KBM-7 (cell line): ENCODE measurements at regions not wholly inside any gene's neighbourhood (a gene's known extent, or its start where the extent isn't known, plus 50 kb on each side); places are given as distances from the start of the nearest gene placed in this dataset.

Experiments
- DNase-seq: peaks from one replicate; pipeline ENCODE4 v3.0.0-alpha.2; 2015
- in situ Hi-C: fragments of 300-500 bp; cut with MboI; formaldehyde crosslinking; loops from 2 replicates; pipeline ENCODE4 v1.14.3; 2020; ENCODE audit warnings: low sequenced_read_pairs, low pct_unique_long_range_greater_than_20kb, mixed read lengths

GRCh38 chr5:97874491-97874890 lies 691.4 kb upstream of the RIOK2 start:
- in situ Hi-C loops, result no loop called here
- DNase-seq, result no peak

GRCh38 chr5:97876272-97876671 lies 693.2 kb upstream of the RIOK2 start:
- no peak for DNase-seq
- in situ Hi-C loops, result no loop called here

DNA sequence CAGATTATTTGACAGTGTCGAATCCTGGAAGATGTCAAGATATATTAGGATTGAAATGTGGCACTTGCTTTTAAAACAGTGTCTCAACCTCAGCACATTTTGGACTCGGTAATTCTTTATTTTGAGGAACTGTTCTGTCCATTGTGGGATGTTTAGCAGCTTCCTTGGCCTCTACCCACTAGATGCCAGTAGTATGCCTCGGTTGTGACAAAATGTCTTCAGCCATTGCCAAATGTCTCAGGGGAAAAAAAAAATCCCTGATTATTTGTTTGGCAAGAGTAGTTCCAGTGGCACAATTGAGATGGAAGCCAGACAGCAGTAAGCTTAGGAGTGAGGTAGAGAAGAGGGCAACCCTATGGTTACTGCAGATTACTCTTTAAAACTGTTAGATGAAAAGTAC lies 694.5 kb upstream of the RIOK2 start:
- DNase-seq, result no peak
- in situ Hi-C loops, result no loop called here

- no peak for DNase-seq
Measured at GRCh38 chr5:97888439-97888838, 705.4 kb upstream of the RIOK2 start.

DNA sequence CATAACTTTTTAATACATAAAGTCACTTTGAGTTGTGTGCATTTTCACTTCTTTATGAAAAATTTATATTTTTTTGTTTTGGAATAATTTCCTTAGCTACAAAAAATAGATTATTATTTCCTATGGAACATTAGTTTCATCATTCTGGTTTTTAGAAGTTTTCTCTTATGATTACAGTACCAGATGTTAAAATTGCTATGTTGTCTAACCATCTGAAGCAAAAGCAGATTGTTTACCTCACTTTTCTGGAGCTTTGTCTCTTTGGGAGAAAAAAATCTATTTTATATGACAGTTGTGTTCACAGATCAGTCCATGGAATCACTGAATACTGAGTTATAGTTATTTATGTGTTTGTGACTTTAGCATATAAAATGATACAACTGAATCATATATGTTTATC lies 708.9 kb upstream of the RIOK2 start:
- DNase-seq, result no peak
- in situ Hi-C loops, result no loop called here

More at GRCh38 chr5:97888439-97888838, 705.4 kb upstream of the RIOK2 start:
- in situ Hi-C loops, result no loop called here

DNA sequence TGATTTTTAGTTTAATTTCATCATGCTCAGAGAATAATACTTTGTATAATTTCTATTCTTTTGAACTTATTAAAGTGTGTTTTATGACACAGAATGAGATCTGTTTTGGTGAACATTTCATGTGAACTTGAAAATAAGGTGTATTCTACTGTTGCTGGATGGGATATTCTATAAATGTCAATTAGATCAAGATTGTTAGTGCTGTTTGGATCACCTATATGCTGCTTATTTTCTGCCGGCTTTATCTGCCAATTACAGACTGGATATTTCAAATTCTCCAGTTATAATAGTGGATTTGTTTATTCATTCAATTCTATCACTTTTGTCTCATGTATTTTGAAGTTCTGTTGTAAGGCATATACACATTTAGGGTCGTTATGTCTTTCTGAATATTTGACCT lies 720.7 kb upstream of the RIOK2 start:
- in situ Hi-C loops, result no loop called here
- no peak for DNase-seq

DNA sequence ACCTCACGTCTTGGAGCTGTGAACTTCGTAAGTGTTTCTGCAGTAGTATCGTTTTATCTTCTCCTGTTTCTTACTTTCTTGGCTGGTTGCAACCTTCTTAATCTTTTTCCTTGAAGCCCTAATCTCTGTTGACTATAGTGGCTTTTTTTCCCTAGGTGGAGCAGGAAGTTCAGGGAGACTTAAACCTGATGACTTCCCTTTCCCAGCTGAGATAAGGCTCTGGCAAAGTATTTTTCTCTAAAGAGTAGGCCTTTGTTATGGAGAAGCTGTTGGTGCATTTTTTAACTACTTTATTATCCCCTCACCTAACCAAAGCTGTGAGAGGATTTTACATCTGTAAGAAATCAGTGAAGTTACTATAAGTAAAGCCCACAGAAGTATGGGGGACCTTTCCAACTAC lies 723.1 kb upstream of the RIOK2 start:
- DNase-seq, result no peak
- in situ Hi-C loops, result no loop called here

GRCh38 chr5:97907646-97908400 lies 724.8 kb upstream of the RIOK2 start:
- in situ Hi-C loops, result no loop called here

DNA sequence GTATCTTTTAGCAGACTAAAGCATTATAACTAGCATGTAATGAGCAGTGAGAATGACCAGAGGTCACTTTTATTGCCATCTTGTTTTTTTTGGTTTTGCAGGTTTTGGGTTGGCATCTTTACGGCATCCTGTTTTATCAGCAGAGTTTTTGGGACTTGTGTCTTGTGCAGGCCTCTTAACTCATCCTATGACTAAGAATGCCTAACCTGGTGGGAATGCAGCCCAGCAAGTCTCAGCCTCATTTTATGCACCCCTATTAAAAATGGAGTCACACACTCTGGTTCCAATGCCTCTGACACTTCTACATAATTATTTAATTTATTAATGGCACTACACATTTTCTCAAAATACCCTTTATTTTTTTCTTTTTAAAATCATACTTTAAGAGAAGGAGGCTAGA lies 726.5 kb upstream of the RIOK2 start:
- in situ Hi-C loops, result no loop called here
- DNase-seq, result no peak

More at GRCh38 chr5:97907646-97908400, 724.8 kb upstream of the RIOK2 start:
- no peak for DNase-seq

GRCh38 chr5:97914483-97914882 lies 731.4 kb upstream of the RIOK2 start:
- no peak for DNase-seq
- in situ Hi-C loops, result no loop called here

DNA sequence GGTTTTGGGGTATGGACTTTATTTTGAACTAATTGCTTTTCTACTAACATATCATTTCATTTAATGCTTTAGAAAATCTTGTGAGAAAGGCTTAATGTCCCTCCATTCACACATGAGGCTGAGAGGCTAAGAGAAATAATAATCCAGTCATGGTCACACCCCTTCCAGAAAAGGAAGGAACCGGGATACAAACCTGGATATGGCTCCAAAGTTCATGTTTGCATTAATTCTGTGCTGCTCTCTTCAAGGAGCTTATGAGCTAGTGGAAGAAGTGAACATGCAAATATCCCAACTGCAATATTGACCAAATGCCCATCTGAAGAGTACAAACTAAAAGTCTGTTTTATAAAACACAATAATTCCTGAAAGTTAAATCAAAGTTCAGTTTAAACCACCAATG lies 732.1 kb upstream of the RIOK2 start:
- in situ Hi-C loops, result no loop called here

GRCh38 chr5:97918057-97918456 lies 735.0 kb upstream of the RIOK2 start:
- in situ Hi-C loops, result no loop called here
- DNase-seq, result no peak

More for the DNA sequence above, 732.1 kb upstream of the RIOK2 start:
- DNase-seq, result no peak

DNA sequence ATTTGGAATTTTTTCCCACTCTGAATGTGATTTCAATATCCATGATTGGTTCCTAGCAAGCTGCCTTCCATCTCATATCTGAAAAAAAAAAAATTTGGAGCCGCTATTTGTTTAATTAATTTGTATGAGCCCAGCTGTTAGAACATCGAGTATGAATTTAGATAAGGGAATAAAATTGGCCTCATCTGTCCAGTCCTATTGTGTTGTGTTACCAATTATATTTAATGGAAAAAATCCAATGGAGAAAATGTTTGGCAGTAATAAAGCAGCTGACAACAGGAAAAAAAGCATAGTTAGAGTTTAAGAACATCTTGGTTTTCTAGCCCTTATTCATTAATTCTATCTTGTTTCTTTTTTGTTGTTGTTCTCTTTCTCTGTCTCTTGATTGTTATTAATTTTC lies 735.6 kb upstream of the RIOK2 start:
- no peak for DNase-seq

DNA sequence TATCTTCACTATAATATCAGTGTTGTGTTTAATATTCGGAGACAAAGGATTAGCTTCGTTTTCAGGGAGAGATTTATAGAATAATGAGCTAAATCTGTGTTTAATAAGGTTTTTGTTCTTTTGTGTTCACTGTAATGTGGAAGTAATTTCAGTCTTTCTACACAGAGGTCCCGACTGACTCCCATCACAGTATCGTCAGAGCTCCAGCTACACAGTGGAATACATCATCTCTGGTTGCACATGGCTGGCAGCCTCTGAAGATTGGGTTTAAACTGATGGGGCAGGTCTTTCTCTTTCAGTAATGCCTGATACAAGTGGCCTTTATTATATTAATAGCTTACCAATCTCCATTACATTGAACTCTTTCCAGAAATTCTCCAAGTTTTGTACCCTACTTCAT lies 736.7 kb upstream of the RIOK2 start:
- DNase-seq, result no peak
- in situ Hi-C loops, result no loop called here

More for the DNA sequence above, 735.6 kb upstream of the RIOK2 start:
- in situ Hi-C loops, result no loop called here

- DNase-seq, result no peak
- in situ Hi-C loops, result no loop called here
Measured at GRCh38 chr5:97922776-97923175, 739.7 kb upstream of the RIOK2 start.

DNA sequence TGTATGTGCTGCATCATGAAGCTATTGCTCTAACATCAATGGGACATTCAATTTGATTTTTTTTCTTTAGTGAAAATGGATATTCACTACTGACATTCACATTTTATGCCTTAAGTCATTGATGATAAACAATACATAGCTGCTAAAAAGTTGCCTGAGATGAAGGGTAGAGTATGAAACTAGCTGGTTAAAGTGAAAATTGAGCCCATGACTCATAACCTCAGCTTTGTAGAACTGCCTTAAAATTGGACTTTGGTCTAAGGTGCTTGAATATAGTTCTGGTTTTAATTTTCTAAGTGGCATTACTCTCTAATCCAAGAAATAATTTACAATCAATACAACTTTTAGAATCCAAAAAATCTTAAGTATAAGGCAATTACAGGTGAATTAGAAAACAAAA lies 740.4 kb upstream of the RIOK2 start:
- no peak for DNase-seq
- in situ Hi-C loops, result no loop called here

DNA sequence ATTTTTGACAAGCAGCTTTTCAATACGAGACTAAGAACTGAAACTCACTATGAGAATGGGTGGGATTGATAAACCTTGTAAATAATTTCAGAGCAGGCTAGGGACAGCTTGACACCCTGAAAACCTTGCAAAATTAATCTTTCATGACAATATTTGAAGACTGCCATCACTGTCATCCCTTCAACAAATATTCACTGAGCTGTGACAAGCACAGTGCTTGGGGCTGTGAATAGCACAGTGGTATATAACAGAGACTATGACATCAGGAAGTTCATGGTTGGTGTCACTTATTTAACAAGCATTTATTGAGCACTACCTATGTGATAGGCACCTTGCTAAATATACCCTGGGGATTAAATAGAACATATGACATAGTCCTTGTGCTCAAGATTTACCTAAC lies 741.0 kb upstream of the RIOK2 start:
- in situ Hi-C loops, result no loop called here
- no peak for DNase-seq

DNA sequence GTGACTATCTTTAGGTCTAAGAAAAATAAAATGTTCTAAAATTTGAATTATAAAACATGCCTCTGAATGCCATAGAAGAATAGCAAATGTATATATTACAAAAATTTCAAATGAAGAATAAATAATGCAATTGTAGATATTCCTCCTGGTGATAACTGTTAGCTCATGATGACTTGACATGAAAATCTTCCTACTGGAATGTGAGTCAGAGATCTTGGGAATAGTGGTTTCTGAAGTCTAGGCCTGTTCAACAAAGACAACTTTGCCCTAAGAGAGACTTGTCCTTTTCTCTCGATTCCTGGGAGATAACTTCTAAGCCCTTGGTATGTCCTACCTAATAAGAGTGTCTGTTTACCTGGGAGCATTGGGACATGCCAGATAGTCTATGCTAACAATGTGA lies 746.3 kb upstream of the RIOK2 start:
- no peak for DNase-seq
- in situ Hi-C loops, result no loop called here

DNA sequence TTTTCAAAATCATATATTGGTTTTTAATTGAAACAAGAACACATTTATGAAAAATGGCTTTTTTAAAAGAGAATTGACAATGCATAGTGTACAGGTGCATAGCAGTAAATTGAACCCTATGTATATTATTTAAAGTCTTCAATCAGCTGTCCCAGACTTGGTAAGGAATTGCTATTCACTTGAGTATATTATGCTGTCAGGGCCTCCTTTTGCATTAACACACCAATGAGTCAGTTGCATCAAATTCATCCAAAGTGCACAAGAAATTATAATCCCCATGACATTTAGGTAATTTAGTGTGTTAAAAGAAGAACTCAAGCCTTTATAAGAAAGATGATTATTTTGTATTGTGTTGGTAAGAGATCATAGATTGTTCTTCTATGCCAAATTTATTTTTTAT lies 748.8 kb upstream of the RIOK2 start:
- DNase-seq, result no peak
- in situ Hi-C loops, result no loop called here

- in situ Hi-C loops, result no loop called here
Measured at GRCh38 chr5:97936231-97936630, 753.2 kb upstream of the RIOK2 start.

GRCh38 chr5:97937846-97938245 lies 754.8 kb upstream of the RIOK2 start:
- in situ Hi-C loops, result no loop called here

More at GRCh38 chr5:97936231-97936630, 753.2 kb upstream of the RIOK2 start:
- DNase-seq, result no peak

More at GRCh38 chr5:97937846-97938245, 754.8 kb upstream of the RIOK2 start:
- no peak for DNase-seq
